ENCODE measurements at regions not wholly inside any gene's neighbourhood (a gene's known extent, or its start where the extent isn't known, plus 50 kb on each side); places are given as distances from the start of the nearest gene placed in this dataset.
A peak's percentile ranks its signal among the peaks of the same experiment; 100 is the strongest.

- no peak overlapping the region for H3K27ac Mint-ChIP-seq
- no peaks in the 10 kb centered on the region for H3K36me3 Mint-ChIP-seq
- no peak for ATAC-seq
- DNase-seq (ENCODE audit: low spot score in 2 of 2), result no peak
- no peaks in the 10 kb centered on the region for H3K9me3 Mint-ChIP-seq
Measured at GRCh38 chr2:134770702-134771101, 51.9 kb upstream of the TMEM163 start.

DNA sequence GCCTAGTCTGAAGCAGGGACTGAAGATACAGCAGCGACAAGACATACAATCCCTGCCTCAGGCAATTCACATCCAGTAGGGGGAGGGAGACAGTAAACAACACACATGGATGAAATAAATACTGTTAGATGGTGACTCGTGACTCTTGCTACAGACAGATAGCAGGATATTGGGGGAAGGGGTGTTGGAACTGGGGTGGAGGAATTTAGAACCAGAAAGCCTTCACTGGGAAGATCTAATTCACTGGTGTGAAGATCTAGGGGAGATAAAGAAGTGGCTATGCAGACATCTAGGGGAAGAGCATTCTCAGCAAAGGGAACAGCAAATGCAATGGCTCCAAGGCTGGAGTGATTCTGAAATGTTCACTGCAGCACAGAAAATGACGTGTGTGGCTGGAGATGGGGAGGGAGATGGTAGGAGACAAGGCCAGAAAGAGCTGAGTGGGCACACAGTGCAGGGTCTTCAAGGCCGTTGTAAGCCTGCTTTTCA, 52.6 kb upstream of the TMEM163 start:
- no peak overlapping the region for H3K27ac Mint-ChIP-seq
- no peaks in the 10 kb centered on the region for H3K9me3 Mint-ChIP-seq
- ATAC-seq (no peak), DNase-seq (ENCODE audit: low spot score in 2 of 2) (no peak)
- H3K36me3 Mint-ChIP-seq, result no peaks in the 10 kb centered on the region

DNA sequence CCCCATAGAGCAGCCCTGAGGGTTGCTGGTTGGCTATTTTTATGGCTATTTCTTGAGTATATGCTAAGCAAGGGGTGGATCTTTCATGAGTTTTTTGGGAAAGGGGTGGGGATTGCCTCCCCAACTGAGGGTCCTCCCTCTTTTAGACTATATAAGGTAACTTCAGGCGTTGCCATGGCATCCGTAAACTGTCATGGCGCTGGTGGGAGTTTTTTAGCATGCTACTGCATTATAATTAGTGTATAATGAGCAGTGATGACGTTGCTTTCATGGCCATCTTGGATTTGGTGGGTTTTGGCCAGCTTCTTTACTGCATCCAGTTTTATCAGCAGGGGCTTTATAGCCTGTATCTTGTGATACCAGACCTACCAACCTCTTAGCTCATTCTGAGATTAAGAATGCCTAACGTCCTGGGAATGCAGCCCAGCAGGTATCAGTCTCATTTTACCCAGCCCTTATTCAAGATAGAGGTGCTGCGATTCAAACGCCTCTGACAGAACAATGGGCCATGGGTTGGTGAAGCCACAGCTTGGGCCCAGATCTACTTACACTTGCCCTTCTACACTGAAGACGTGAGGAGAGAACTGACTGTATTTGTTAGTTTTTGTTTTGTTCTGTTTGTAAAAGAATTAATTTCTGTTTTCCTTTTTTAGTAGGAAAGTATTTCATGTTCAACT, 53.8 kb upstream of the TMEM163 start:
- DNase-seq (ENCODE audit: low spot score in 2 of 2) (no peak), ATAC-seq (no peak)
- Mint-ChIP-seq H3K9me3 (no peaks in the 10 kb centered on the region), H3K27ac (no peak overlapping the region), H3K36me3 (no peaks in the 10 kb centered on the region)

DNA sequence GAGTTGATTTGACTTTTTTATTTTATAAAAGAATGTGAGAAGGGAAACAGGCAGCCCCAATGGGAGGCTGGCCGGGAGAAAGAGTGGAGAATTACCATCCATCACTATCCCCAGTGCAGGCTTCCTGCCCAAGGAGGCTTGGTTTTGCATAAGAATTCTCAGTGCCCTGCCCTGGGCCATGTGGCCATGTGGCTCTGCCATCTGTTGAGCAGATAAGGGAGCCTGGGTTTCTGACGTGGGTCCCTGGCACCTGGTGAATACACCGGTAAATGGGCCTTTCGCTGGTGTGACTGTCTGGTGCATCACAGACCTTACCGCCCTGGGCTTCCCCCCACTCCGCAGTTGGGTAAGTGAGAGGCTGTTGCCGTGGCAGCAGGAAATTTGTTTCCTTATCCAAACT, 54.5 kb upstream of the TMEM163 start:
- Mint-ChIP-seq H3K27ac (no peak overlapping the region), H3K9me3 (no peaks in the 10 kb centered on the region), H3K36me3 (no peaks in the 10 kb centered on the region)
- ATAC-seq (no peak), DNase-seq (ENCODE audit: low spot score in 2 of 2) (no peak)

DNA sequence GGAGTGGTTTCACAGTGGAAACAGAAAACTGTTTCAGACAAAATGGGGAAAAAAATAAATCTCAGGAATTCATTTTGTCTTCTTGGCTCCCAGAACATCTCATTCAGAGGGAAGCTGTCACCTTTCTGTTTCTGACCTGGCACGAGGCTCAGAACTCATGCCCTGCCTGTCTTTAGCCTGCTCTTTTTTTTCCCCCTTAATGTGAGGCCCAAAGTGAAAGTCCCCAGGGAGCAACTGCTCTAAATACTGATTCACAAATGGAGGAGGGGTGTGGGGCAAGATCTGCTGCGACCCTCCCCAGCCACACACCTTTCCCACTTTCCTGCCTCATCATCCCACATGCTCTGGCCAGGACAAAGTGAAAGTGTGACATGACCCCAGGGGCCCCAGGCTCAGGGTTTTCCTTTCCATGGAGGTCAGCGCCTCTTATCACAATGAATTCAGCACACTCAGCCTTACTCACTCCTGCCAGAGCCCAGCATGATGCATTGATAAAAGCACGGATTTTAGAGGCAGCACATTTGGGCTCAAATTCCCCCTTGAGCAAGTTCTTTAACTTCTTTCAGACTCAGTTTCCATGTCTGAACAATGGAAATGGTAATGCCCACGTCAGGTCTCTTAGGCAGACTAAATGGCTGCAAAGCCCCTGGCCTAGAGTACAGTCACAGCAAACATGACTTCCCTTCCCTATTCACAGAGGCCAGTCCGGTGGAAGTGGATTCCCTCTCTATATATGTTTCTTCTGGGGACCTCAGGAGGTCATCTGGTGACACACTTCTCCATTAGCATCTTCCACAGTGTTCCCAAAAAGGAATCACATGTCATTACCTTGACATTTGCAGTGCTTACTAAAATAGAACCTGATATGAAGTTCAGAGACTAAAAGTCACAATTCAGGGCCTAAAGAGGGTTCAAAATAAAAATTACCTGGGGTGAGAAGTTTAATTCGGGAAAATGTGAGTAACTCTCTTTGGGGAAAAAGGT, 55.3 kb upstream of the TMEM163 start:
- ATAC-seq (no peak), DNase-seq (ENCODE audit: low spot score in 2 of 2) (no peak)
- Mint-ChIP-seq H3K36me3 (no peaks in the 10 kb centered on the region), H3K9me3 (no peaks in the 10 kb centered on the region), H3K27ac (no peak overlapping the region)

- Mint-ChIP-seq H3K9me3 (no peaks in the 10 kb centered on the region), H3K36me3 (no peaks in the 10 kb centered on the region), H3K27ac (no peak overlapping the region)
- DNase-seq (ENCODE audit: low spot score in 2 of 2) (no peak), ATAC-seq (no peak)
Measured at GRCh38 chr2:134774786-134775641, 56.2 kb upstream of the TMEM163 start.

DNA sequence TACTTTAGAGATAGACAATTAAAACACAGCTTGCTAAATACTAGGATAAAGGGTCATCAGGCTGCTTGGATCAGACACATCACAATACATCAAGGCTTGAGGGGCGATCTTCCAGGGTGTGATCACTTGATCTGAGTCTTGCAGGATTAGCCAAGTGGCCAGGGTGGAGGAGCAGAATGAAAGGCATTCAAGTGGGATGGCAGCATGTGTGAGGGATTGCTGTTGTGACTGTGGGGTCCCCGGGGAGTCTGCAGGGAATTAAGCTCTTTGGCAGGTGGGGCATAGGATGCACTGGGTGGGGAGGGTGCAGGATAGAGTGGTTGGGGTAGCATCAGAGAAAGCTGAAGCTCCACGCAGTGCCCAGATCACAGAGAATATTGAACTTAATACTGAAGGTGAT, 58.0 kb upstream of the TMEM163 start:
- Mint-ChIP-seq H3K36me3 (no peaks in the 10 kb centered on the region), H3K9me3 (no peaks in the 10 kb centered on the region), H3K27ac (no peak overlapping the region)

GRCh38 chr2:134777593-134777992, 58.8 kb upstream of the TMEM163 start:
- ATAC-seq, result no peak
- Mint-ChIP-seq H3K9me3 (no peaks in the 10 kb centered on the region), H3K27ac (no peak overlapping the region), H3K36me3 (no peaks in the 10 kb centered on the region)
- DNase-seq (ENCODE audit: low spot score in 2 of 2), result no peak

More for the DNA sequence above, 58.0 kb upstream of the TMEM163 start:
- ATAC-seq (no peak), DNase-seq (ENCODE audit: low spot score in 2 of 2) (no peak)

DNA sequence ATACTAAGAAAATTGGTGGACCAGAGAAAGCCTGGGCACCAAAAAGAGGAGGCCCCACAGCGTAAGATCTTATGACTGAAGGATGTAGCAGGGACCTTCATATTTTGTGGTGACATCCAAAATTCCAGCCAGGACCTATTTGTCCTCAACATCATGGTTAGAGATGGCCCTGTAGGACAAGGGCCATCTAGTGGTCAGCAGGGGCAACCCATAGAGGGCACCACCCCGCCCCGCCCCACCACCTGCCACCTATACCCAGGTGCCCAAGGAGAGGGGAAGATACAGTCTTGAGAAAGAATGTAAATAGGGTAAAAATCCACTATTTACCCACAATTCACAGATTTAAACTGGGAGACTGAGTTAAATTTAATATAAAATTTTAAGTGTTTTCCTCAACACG, 59.6 kb upstream of the TMEM163 start:
- ATAC-seq (no peak), DNase-seq (ENCODE audit: low spot score in 2 of 2) (no peak)
- Mint-ChIP-seq H3K36me3 (no peaks in the 10 kb centered on the region), H3K9me3 (no peaks in the 10 kb centered on the region), H3K27ac (no peak overlapping the region)

GRCh38 chr2:134780972-134781371, 57.4 kb upstream of the ACMSD start:
- no peaks in the 10 kb centered on the region for H3K9me3 Mint-ChIP-seq
- ATAC-seq, result peak in 1 of 2 donors; percentile 54
- H3K36me3 Mint-ChIP-seq, result no peaks in the 10 kb centered on the region
- no peak for DNase-seq (ENCODE audit: low spot score in 2 of 2)
- no peak overlapping the region for H3K27ac Mint-ChIP-seq

DNA sequence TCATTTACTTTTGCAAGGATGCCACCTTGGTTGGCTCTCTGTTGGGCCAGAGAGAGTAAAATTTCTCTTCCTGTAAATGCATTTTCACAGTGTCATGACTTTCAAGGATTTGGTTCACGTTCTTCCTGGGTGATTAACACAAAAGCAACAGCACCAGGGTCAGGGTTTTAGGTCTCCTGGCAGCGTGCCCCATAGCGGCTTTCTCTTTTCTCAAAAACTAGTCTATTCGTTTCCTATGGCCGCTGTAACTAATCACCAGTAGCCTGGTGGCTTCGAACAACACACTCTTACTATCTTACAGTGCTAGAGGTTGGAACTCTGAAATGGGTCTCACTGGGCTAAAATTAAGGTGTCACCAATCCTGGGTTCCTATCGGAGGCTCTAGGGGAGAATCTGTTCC, 56.3 kb upstream of the ACMSD start:
- ATAC-seq, result no peak
- DNase-seq (ENCODE audit: low spot score in 2 of 2), result no peak
- Mint-ChIP-seq H3K36me3 (no peaks in the 10 kb centered on the region), H3K9me3 (no peaks in the 10 kb centered on the region), H3K27ac (no peak overlapping the region)

- no peaks in the 10 kb centered on the region for H3K36me3 Mint-ChIP-seq
- DNase-seq (ENCODE audit: low spot score in 2 of 2), result no peak
- no peaks in the 10 kb centered on the region for H3K9me3 Mint-ChIP-seq
- no peak overlapping the region for H3K27ac Mint-ChIP-seq
- no peak for ATAC-seq
Measured at GRCh38 chr2:134782792-134783191, 55.6 kb upstream of the ACMSD start.

- Mint-ChIP-seq H3K27ac (no peak overlapping the region), H3K36me3 (no peaks in the 10 kb centered on the region), H3K9me3 (no peaks in the 10 kb centered on the region)
- no peak for DNase-seq (ENCODE audit: low spot score in 2 of 2)
- ATAC-seq, result no peak
Measured at GRCh38 chr2:134783912-134784311, 54.5 kb upstream of the ACMSD start.

- no peaks in the 10 kb centered on the region for H3K36me3 Mint-ChIP-seq
- ATAC-seq (no peak), DNase-seq (ENCODE audit: low spot score in 2 of 2) (no peak)
- H3K27ac Mint-ChIP-seq, result peak overlapping the region in 1 of 2 donors; percentile 14
- no peaks in the 10 kb centered on the region for H3K9me3 Mint-ChIP-seq
Measured at GRCh38 chr2:134785659-134786430, 52.6 kb upstream of the ACMSD start.

DNA sequence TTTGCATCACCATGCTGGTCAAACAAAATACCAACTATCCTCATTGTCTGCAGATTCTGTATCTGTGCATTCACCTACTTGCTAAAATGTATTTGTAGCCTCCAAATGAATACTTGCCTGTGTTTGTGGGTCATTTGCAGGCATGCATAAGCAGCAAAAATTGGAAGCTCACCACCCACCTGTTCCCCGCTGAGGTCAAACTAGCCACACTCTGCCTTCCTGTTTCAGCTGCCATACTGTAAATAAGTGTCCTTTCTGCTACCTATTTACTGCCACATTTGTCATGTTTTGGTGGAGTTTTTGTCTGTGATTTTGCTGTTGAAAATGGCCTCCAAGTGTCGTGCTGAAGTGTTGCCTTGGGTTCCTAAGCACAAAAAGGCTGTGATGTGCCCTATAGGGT, 50.0 kb upstream of the ACMSD start:
- no peaks in the 10 kb centered on the region for H3K9me3 Mint-ChIP-seq
- DNase-seq (ENCODE audit: low spot score in 2 of 2) (no peak), ATAC-seq (no peak)
- no peak overlapping the region for H3K27ac Mint-ChIP-seq
- H3K36me3 Mint-ChIP-seq, result no peaks in the 10 kb centered on the region

Data from activated naive CD4-positive, alpha-beta T cell treated with anti-CD3 and anti-CD28 coated beads, Interleukin-2, amount 50 U/mL, for 72 hours (primary cell).